Activated CD4-positive, alpha-beta T cell treated with anti-CD3 and anti-CD28 coated beads for 48 hours (primary cell): ENCODE measurements at regions not wholly inside any gene's neighbourhood (a gene's known extent, or its start where the extent isn't known, plus 50 kb on each side); places are given as distances from the start of the nearest gene placed in this dataset.

Experiments used
- DNase-seq: peaks from one replicate; pipeline ENCODE4 v3.0.0-alpha.2; 2020

DNA sequence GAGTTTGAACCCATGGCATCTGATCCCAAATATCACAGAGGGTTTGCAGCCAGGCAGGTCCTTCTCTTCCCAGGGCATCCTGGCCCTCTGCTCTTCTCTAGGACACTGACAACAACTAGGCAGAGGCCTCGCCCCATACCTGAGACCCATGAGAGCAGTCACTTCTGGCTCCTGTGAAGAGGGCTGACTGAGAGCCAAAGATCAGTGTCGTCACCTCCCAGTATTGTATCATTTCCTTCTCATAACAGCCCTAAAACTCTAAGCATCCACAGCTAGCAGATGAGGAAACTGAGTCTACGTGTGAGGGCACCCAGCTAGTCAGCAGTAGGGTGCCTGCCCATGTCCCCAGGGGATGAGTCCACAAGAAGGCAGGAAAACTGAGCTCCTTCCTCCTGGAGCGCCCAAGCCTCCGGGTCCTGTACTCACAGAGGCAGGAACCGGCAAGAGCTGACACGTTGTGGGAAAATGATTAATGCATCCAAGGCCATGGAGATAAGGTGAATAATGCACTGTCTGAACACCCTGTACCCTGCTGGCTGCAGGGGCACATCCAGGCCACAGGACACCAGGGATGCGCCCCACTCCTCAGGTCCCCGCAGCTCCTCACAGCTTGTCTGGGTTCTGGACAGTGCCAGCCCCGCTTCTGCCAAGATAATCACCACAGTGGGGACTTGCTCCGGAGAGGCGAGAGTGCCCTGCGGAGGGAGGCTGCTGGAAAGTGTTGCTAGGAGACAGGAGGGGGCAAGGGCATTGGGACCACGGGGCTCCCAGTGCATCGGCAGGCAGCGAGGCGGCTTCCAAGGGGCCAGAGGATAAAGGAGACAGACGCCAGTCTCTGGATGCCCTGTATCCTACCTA lies 340.0 kb downstream of the NPHP4 start:
- no peak for DNase-seq

- no peak for DNase-seq
Observed at GRCh38 chr1:5651473-5651872, 340.8 kb downstream of the NPHP4 start.

- DNase-seq = no peak
Observed at GRCh38 chr1:5651027-5651410, 341.2 kb downstream of the NPHP4 start.

DNA sequence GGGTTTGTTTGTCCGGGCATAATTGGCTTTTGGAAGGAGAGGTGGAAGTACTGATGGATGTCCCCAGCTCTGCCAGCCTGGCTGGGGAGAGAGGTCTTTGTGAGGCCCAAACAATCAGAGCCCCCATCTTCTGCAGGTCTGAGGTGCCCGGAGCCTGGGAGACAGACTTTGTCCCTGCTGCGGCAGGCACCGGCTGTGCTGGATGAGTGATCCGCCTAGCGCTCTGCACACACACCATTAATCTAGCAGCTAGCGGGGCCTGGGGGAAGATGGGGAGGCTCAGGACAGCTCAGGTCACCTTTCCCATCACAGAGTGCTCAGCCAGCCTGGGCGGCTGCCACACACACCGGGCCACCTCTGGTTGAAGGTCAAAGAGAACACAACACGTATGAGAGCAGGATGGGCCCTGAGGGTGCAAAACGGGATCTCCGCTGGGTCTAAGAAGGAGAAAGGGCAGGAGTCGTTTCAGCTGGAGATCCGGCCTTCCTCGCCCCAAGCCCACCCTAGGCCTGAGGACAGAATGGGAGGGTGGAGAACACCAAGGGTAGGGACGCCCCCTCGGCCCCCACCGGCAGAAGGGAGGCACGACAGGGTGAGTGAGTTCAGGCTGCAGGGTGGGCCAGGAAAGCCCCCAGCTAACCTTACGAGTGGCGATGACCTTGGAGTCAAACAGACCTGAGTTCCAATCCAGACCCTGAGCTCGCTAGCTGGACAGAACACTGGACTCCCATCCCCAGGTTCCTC lies 341.8 kb downstream of the NPHP4 start:
- DNase-seq = no peak

DNA sequence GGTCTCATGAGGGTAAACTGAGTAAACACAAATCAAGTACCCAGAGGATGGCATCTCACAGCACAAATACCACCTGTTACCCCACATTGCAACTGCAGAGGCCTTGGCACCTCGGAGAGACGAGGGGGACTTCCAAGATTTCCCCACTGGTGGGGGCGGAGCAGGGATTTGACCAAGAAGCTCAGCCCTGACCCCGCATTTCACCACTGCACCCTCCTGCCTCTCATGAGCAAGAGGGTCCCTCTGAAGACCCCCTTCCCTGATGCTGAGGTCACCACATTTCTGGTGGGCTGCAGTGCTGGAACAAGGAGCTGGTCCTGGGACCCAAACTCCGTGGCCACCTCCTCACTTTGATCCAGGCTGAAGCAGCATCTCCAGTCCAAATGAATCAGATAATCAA lies 342.4 kb downstream of the NPHP4 start:
- no peak for DNase-seq

GRCh38 chr1:5649166-5649551 lies 343.1 kb downstream of the NPHP4 start:
- DNase-seq = no peak

DNA sequence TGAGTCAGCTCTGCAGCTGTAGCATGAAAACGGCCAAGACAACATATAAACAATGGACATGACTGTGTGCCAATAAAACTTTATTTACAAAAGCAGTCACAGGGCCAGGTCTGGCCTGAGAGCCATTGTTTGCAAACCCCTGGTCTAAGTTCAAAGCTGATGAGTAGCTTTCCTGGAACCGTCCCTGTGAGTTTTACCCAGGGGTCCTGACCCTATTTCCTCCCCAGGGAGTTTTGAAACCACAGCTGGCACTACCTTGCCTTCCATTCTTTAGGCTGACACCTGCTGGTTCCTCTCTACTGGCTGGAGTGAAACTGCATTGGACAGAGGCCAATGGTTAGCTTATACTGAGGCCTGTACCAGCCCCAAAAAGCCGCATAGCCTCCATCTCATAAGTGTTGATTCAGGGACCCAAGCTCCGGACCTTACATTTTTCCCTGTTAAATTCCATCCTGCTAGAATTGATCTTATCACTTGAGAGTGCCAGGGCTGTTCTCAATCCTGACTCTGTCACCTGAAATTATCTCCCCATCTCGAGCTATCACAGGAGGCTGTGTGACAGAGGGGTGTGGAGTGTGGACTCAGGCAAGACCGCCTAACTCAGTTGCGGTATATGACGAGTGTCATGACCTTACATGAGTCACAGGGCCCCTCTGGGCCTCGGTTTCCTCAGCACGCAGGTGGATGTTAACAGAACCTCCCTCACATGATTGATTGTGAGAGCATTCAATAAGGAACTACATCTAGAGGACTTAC lies 343.6 kb downstream of the NPHP4 start:
- no peak for DNase-seq

GRCh38 chr1:5647234-5647633 lies 345.0 kb downstream of the NPHP4 start:
- DNase-seq = no peak

GRCh38 chr1:5646486-5647149 lies 345.6 kb downstream of the NPHP4 start:
- DNase-seq = no peak

- no peak for DNase-seq
Observed at GRCh38 chr1:5645929-5646328, 346.3 kb downstream of the NPHP4 start.

- no peak for DNase-seq
Observed at GRCh38 chr1:5645135-5645399, 347.2 kb downstream of the NPHP4 start.

DNA sequence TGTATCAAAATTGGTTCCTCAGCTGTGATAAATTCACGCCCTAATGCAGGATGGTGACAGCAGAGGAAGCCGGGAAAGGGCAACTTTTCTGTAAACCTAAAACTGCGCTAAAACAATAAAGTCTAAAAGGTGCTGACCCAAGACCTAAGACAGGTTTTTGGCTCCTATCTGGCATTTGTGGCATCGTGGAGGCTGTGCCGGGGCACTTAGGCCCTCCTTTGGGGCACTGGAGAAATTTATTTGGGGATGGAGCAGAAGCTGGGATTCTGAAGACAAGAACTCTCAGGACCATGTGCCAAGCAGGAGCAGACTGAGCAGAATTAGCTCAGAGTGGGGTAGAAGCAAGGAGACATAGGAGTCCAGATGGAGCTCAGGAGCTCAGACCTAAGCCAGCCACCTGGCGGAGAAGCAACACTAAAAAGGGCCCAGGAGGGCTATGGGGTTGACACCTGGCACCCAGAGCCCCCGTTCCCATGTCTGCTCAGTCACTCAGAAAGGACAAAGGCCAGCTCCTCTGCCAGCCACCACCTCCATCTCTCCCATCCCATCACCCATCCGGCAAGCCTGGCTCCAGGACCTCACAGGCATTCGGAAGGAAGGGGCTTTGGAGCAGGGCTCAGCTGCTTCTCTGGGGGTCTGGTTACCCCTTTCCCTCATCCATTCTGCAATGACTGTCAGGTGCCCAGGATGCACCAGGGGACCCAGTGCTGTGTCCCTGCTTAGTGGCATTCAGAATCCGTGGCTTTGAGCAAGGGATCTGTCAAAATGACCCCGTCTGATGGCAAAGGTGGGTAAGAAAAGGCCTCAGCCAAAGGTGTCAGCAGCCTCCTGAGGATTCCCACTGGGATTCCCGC lies 347.7 kb downstream of the NPHP4 start:
- DNase-seq = no peak

DNA sequence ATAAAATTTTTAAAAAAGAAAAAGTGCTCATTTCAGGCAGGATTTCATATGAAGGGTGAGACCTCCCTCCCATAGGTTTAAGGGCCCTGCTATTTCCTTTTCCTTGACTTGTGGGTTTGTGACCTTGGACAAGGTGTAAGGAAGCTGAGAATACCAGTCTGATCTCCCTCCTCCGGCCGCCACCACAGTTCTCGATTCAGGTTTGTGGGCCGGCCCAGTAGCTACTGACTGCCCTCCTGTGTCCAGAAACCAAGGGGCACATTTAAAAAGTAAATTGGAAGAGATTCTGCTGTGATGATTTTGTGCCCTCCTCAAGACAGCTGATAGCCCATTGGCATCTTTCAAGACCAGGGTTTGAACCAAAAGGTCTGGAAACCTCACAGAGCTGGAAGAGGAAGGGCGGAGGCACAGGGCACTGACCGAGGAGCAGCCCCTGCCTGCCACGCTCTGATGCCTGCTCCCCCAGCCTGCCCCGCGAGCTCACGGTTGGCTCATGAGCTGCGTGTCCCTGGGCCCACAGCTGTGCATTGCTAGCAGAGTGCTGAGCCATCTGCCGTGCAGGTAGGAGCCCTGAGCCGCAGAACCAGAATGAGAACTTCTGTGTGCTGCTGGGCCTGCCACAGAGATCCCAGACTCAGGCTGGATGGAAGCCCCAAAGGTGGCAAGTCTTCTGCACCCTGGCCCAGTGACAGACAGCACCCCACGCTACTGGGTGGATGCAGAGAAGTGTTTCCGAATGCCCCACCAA lies 348.7 kb downstream of the NPHP4 start:
- DNase-seq = no peak

- DNase-seq = no peak
Observed at GRCh38 chr1:5640845-5641244, 351.4 kb downstream of the NPHP4 start.

- no peak for DNase-seq
Observed at GRCh38 chr1:5639106-5639722, 353.0 kb downstream of the NPHP4 start.

- no peak for DNase-seq
Observed at GRCh38 chr1:5638582-5638981, 353.6 kb downstream of the NPHP4 start.

GRCh38 chr1:5637171-5637570 lies 355.1 kb downstream of the NPHP4 start:
- DNase-seq = peak; percentile 32

- DNase-seq = no peak
Observed at GRCh38 chr1:5634893-5635292, 357.3 kb downstream of the NPHP4 start.

DNA sequence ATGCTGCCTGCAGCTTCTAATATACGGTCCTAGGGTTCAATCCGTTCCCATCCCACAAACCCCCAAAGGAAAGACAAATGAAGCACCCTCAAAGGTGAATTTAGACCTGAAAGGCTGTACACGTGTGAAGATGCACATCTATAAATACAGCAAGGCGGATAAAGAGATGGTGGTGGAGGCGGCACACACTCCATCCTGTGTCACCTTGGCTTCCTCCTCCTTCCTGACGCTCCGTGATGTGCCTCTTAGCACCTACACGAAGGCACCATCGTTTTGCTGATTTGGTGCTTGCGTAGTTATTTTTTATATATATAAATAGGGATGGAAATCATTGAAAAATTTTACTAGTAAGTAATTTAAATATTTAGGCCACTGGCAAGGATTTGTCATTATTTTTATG lies 359.4 kb downstream of the NPHP4 start:
- no peak for DNase-seq

GRCh38 chr1:5632224-5632623 lies 360.0 kb downstream of the NPHP4 start:
- peak; percentile 17 for DNase-seq

DNA sequence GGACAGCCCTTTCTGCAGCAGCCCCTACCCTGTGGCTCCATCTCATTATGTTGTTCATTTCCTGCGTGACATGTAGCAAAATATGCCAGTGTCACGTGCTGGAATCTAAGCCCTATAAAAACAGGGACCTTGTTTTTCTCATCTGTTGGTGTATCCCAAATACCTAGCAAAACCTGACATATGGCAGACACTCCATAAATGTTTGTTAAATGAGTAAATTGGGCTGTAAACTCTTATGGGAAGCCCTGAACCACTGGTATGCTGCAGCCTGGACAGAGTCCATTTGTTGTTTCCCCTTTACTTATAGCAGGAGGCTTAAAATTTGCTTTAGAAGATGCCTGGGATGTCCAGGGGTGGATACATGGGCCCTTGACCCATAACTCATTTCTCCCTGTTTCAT lies 363.8 kb downstream of the NPHP4 start:
- no peak for DNase-seq
